Mesenchymal stem cell (in vitro differentiated cells and primary cell): ENCODE measurements at regions not wholly inside any gene's neighbourhood (a gene's known extent, or its start where the extent isn't known, plus 50 kb on each side); places are given as distances from the start of the nearest gene placed in this dataset.
A peak's percentile ranks its signal among the peaks of the same experiment; 100 is the strongest.

Source experiments
- DNase-seq: peaks from one replicate; pipeline ENCODE4 v3.0.0-alpha.2; 2013
- H2AFZ ChIP-seq: one replicate; pipeline ENCODE4 v1.6.1; 2013; ENCODE audit warnings: low read depth, mild to moderate bottlenecking, control low read depth, inconsistent platforms, low read length, moderate library complexity
- H2AK5ac ChIP-seq: 2 replicates; pipeline ENCODE4 v1.6.1; 2013; ENCODE audit warnings: low read length, moderate library complexity, mild to moderate bottlenecking, inconsistent platforms; ENCODE audit not compliant: severe bottlenecking
- H2BK120ac ChIP-seq: one replicate; pipeline ENCODE4 v1.6.1; 2013; ENCODE audit warnings: low read depth, mild to moderate bottlenecking, inconsistent platforms, low read length, moderate library complexity
- H2BK12ac ChIP-seq, 2 experiments: one replicate each; pipeline ENCODE4 v1.6.1; 2013; ENCODE audit warnings: inconsistent platforms in 2 of 2, low read length in 2 of 2, mild to moderate bottlenecking in 2 of 2, moderate library complexity in 2 of 2, control low read depth in 1 of 2
- H2BK15ac ChIP-seq: one replicate; pipeline ENCODE4 v1.6.1; 2013; ENCODE audit warnings: mild to moderate bottlenecking, low read depth, inconsistent platforms; ENCODE audit not compliant: poor library complexity, severe bottlenecking
- H2BK5ac ChIP-seq: 2 replicates; pipeline ENCODE4 v1.6.1; 2013; ENCODE audit warnings: low read depth, mild to moderate bottlenecking, low read length, control low read depth, inconsistent platforms; ENCODE audit not compliant: poor library complexity, severe bottlenecking
- H3K14ac ChIP-seq, 2 experiments: one replicate each; pipeline ENCODE4 v1.6.1; 2013; ENCODE audit warnings: inconsistent platforms in 2 of 2, low read length in 2 of 2, control low read depth in 1 of 2, mild to moderate bottlenecking in 1 of 2, moderate library complexity in 1 of 2
- H3K18ac ChIP-seq, 2 experiments: one replicate each; pipeline ENCODE4 v1.6.1; 2013; ENCODE audit warnings: inconsistent platforms in 2 of 2, low read length in 2 of 2, control low read depth in 1 of 2, low read depth in 1 of 2, mild to moderate bottlenecking in 1 of 2
- H3K23ac ChIP-seq, 2 experiments: one replicate each; pipeline ENCODE4 v1.6.1; 2013; ENCODE audit warnings: inconsistent platforms in 2 of 2, low read length in 2 of 2, mild to moderate bottlenecking in 2 of 2, moderate library complexity in 2 of 2, control low read depth in 1 of 2
- H3K27ac ChIP-seq: 2 replicates; pipeline ENCODE4 v1.5.1; 2013; ENCODE audit warnings: mild to moderate bottlenecking, moderate library complexity, low read length, control low read depth, inconsistent platforms; ENCODE audit not compliant: poor library complexity, severe bottlenecking
- H3K27me3 ChIP-seq, 2 experiments: 2 replicates each; pipeline versions ENCODE4 v1.6.1 to v1.7.0; 2013; ENCODE audit warnings: low read length in 2 of 2, mild to moderate bottlenecking in 2 of 2, moderate library complexity in 2 of 2, control low read depth in 1 of 2, inconsistent platforms in 1 of 2; ENCODE audit not compliant: control insufficient read depth in 1 of 2, insufficient read depth in 1 of 2
- H3K36me3 ChIP-seq, 2 experiments: 2 replicates each; pipeline versions ENCODE4 v1.6.1 to v1.7.0; 2013; ENCODE audit warnings: low read length in 2 of 2, control low read depth in 1 of 2, inconsistent platforms in 1 of 2, low read depth in 1 of 2, mild to moderate bottlenecking in 1 of 2; ENCODE audit not compliant: insufficient read depth in 2 of 2, control insufficient read depth in 1 of 2
- H3K4ac ChIP-seq, 2 experiments: one replicate each; pipeline ENCODE4 v1.6.1; 2013; ENCODE audit warnings: inconsistent platforms in 2 of 2, low read length in 2 of 2, mild to moderate bottlenecking in 2 of 2, moderate library complexity in 2 of 2, control low read depth in 1 of 2, low read depth in 1 of 2
- H3K4me1 ChIP-seq: 2 replicates; pipeline ENCODE4 v1.6.1; 2013; ENCODE audit warnings: low read depth, low read length, control low read depth; ENCODE audit not compliant: control insufficient read depth, insufficient read depth
- H3K4me2 ChIP-seq: 2 replicates; pipeline ENCODE4 v1.6.1; 2013; ENCODE audit warnings: low read length, mild to moderate bottlenecking, inconsistent platforms; ENCODE audit not compliant: poor library complexity, severe bottlenecking
- H3K4me3 ChIP-seq, 2 experiments: 2 replicates each; pipeline versions ENCODE4 v1.5.1 to v1.7.0; 2013; ENCODE audit warnings: low read length in 2 of 2, mild to moderate bottlenecking in 2 of 2, control low read depth in 1 of 2, low read depth in 1 of 2; ENCODE audit not compliant: insufficient read depth in 1 of 2
- H3K79me1 ChIP-seq: replicated peaks from 2 replicates; pipeline ENCODE4 v1.6.1; 2013; ENCODE audit warnings: mild to moderate bottlenecking, control low read depth, low read length, inconsistent platforms; ENCODE audit not compliant: poor library complexity, severe bottlenecking
- H3K9ac ChIP-seq: 2 replicates; pipeline ENCODE4 v1.7.0; 2013; ENCODE audit warnings: mild to moderate bottlenecking, low read length, moderate library complexity
- H3K9me3 ChIP-seq: 2 replicates; pipeline ENCODE4 v1.7.0; 2013; ENCODE audit warnings: mild to moderate bottlenecking, low read length; ENCODE audit not compliant: control insufficient read depth
- H4K8ac ChIP-seq: one replicate; pipeline ENCODE4 v1.6.1; 2013; ENCODE audit warnings: inconsistent platforms, mild to moderate bottlenecking, low read length, moderate library complexity
- H4K91ac ChIP-seq: one replicate; pipeline ENCODE4 v1.6.1; 2013; ENCODE audit warnings: mild to moderate bottlenecking, low read length, inconsistent platforms
- WGBS: methylation state at CpG from one replicate; pipeline ENCODE4 v1.1.7; 2013; ENCODE audit warnings: mixed read lengths; 5-methylcytosine and 5-hydroxymethylcytosine counted together

DNA sequence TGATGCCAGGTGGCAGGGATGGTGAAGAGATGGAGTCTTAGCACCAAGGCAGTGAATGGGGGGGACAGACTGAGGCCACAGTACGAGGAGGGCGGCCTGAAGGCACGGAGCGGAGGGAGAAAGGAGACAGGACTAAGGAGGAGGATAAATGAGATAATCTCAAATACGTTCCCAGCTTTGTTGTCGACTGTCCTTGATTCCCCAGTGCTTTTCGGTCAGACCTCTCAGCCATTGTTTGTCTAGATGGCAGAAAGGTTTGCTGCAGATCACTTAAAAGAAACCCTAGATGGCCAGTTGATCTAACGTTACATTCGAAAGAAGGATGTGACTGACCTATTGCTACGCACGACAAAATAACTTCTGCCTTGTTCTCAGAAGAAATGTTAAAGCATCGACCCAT is 479.0 kb downstream of the GATA3 start:
- Histone ChIP-seq H3K79me1 (no peaks in the 10 kb centered on the region), H3K36me3 (no peaks in the 10 kb centered on the region), H4K8ac (no peak overlapping the region), H3K9ac (no peak overlapping the region), H2AFZ (no peak overlapping the region), H3K4ac (no peak overlapping the region), H2BK15ac (no peak overlapping the region), H3K4me2 (no peak overlapping the region), H3K27ac (no peak overlapping the region), H3K14ac (no peak overlapping the region), H3K4me3 (no peak overlapping the region), H2BK12ac (peak overlapping the region in 1 of 2 experiments; percentile 31), H3K23ac (no peak overlapping the region), H3K27me3 (no peaks in the 10 kb centered on the region), H4K91ac (no peak overlapping the region), H3K9me3 (peaks cover 3% of the 10 kb centered on the region), H2AK5ac (no peak overlapping the region), H3K4me1 (no peaks in the 10 kb centered on the region), H2BK5ac (no peak overlapping the region), H2BK120ac (no peak overlapping the region), H3K18ac (no peak overlapping the region)
- WGBS = 84% methylated on average over 12 of the region's 12 CpGs
- no peak for DNase-seq

DNA sequence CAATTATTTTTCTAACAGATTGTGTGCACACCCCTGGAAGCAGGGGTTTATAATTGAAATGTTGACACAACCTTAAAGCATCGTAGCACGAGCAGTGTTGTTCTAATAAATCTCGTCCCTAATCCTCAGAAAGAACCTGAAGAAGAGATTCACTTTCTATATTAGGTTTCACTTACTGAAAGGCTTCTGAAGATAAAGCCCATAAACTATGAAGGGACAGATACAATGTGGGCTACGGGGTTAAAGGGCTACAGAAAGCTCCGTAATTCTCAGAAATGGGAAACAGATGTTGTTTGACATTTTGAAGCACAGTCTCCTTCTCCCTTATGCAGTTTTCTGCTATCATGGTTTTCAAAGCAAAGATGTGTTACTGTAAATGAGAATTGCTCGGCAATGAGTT is 479.6 kb downstream of the GATA3 start:
- Histone ChIP-seq H3K14ac (no peak overlapping the region), H3K4ac (no peak overlapping the region), H3K27me3 (no peaks in the 10 kb centered on the region), H2BK12ac (no peak overlapping the region), H2AK5ac (no peak overlapping the region), H3K23ac (no peak overlapping the region), H3K9me3 (peaks cover 3% of the 10 kb centered on the region), H2BK15ac (no peak overlapping the region), H2BK5ac (no peak overlapping the region), H2AFZ (no peak overlapping the region), H4K8ac (no peak overlapping the region), H3K4me1 (no peaks in the 10 kb centered on the region), H4K91ac (no peak overlapping the region), H3K9ac (no peak overlapping the region), H3K36me3 (no peaks in the 10 kb centered on the region), H3K79me1 (no peaks in the 10 kb centered on the region), H3K18ac (no peak overlapping the region), H3K27ac (no peak overlapping the region), H2BK120ac (no peak overlapping the region), H3K4me2 (no peak overlapping the region), H3K4me3 (no peak overlapping the region)
- 34% methylated on average over 3 of the region's 6 CpGs for WGBS
- DNase-seq = no peak

DNA sequence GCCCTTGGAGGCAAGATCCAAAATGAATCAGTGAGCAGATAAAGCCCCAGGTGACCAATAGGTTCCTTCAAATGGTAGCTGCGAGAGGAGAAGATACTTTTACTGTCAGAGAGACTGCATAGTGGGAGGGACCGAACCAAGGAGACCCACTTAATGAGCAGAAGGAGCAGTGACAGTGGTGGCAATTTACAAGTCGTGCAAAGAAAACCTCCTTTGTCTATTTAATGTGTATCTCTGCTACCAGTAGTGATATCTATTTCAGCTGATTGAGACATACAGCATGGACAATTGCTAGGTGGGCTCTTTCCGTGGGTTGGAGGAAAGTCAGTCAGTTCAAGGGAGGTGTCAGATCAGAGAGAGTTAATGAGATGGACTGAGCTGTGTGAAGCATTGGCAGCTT is 480.4 kb downstream of the GATA3 start:
- no peak overlapping the region for H3K27ac ChIP-seq
- H4K8ac ChIP-seq = no peak overlapping the region
- no peaks in the 10 kb centered on the region for H3K4me1 ChIP-seq
- H3K4me2 ChIP-seq = no peak overlapping the region
- H3K79me1 ChIP-seq = no peaks in the 10 kb centered on the region
- no peak overlapping the region for H3K4ac ChIP-seq
- no peak for DNase-seq
- no peak overlapping the region for H2BK15ac ChIP-seq
- H3K4me3 ChIP-seq = no peak overlapping the region
- H3K14ac ChIP-seq = no peak overlapping the region
- H2AK5ac ChIP-seq = no peak overlapping the region
- no peaks in the 10 kb centered on the region for H3K27me3 ChIP-seq
- H3K9ac ChIP-seq = no peak overlapping the region
- H2BK120ac ChIP-seq = no peak overlapping the region
- 74% methylated on average over 4 of the region's 4 CpGs for WGBS
- H2AFZ ChIP-seq = no peak overlapping the region
- H2BK5ac ChIP-seq = no peak overlapping the region
- H3K23ac ChIP-seq = no peak overlapping the region
- no peaks in the 10 kb centered on the region for H3K36me3 ChIP-seq
- H4K91ac ChIP-seq = no peak overlapping the region
- peaks cover 6% of the 10 kb centered on the region for H3K9me3 ChIP-seq
- H3K18ac ChIP-seq = no peak overlapping the region
- H2BK12ac ChIP-seq = no peak overlapping the region

DNA sequence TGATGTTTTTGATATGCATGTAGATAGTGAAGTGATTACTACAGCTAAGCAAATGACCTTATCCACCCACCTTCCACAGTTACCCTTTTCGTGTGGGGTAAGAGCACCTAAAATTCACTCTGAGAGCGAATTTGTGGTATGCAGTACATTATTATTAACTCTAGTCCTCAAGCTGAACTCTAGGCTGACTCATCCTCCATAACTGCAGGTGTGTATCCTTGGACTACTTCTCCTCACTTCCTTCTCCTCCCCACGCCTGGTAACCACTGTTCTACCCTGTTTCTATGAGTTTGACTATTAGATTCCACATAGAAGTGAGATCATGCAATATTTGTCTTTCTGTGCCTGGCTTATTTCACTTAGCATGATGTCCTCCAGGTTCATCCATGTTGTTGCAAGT is 484.6 kb downstream of the GATA3 start:
- no peak overlapping the region for H3K23ac ChIP-seq
- H3K4me1 ChIP-seq = no peaks in the 10 kb centered on the region
- no peak overlapping the region for H3K18ac ChIP-seq
- no peaks in the 10 kb centered on the region for H3K27me3 ChIP-seq
- no peak overlapping the region for H4K91ac ChIP-seq
- H3K14ac ChIP-seq = no peak overlapping the region
- H3K79me1 ChIP-seq = no peaks in the 10 kb centered on the region
- H2BK5ac ChIP-seq = no peak overlapping the region
- H2BK15ac ChIP-seq = no peak overlapping the region
- H3K9me3 ChIP-seq = peaks cover 9% of the 10 kb centered on the region
- no peak overlapping the region for H4K8ac ChIP-seq
- no peak overlapping the region for H2AFZ ChIP-seq
- H3K4ac ChIP-seq = no peak overlapping the region
- no peak overlapping the region for H3K4me2 ChIP-seq
- H3K27ac ChIP-seq = no peak overlapping the region
- H3K36me3 ChIP-seq = no peaks in the 10 kb centered on the region
- H2BK120ac ChIP-seq = no peak overlapping the region
- no peak overlapping the region for H3K9ac ChIP-seq
- no peak overlapping the region for H2AK5ac ChIP-seq
- DNase-seq = no peak
- 41% methylated on average over 2 of the region's 3 CpGs for WGBS
- no peak overlapping the region for H3K4me3 ChIP-seq
- H2BK12ac ChIP-seq = no peak overlapping the region
